ENCODE measurements at regions not wholly inside any gene's neighbourhood (a gene's known extent, or its start where the extent isn't known, plus 50 kb on each side); places are given as distances from the start of the nearest gene placed in this dataset.

GRCh38 chr21:22260274-22260673 is 1262.1 kb downstream of the NCAM2 start:
- H3K36me3 ChIP-seq (ENCODE audit: control insufficient read depth, insufficient read depth, low read length): no peaks in the 10 kb centered on the region
- no peak overlapping the region for H3K27ac ChIP-seq (ENCODE audit: low read depth, low read length)
- no peaks in the 10 kb centered on the region for H3K27me3 ChIP-seq (ENCODE audit: control insufficient read depth, insufficient read depth, low read length)
- H3K9me3 ChIP-seq (ENCODE audit: control insufficient read depth, insufficient read depth, low read length): no peaks in the 10 kb centered on the region
- H3K4me1 ChIP-seq (ENCODE audit: control insufficient read depth, insufficient read depth, low read length): no peaks in the 10 kb centered on the region
- no peak overlapping the region for H3K4me3 ChIP-seq (ENCODE audit: low read depth, low read length)
- H3K9ac ChIP-seq (ENCODE audit: low read depth, low read length): no peak overlapping the region

DNA sequence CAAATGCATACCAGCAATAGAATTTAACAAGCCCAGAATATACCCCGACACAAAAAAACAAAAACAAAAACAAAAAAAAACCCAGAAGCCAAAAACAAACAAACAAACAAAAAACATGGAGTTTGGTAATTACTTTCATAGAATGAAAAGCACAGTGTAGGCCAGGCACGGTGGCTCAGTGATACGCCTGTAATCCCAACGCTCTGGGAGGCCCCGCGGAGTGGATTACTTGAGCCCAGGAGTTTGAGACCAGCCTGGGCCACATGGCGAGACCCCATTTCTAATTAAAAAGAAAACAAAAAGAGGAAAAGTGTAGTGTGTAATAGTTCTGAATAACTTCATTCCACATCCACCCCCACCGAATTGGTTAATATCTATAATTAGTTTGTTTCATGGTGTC is 1265.7 kb downstream of the NCAM2 start:
- Histone ChIP-seq H3K36me3 (ENCODE audit: control insufficient read depth, insufficient read depth, low read length) (no peaks in the 10 kb centered on the region), H3K4me3 (ENCODE audit: low read depth, low read length) (no peak overlapping the region), H3K27ac (ENCODE audit: low read depth, low read length) (no peak overlapping the region), H3K4me1 (ENCODE audit: control insufficient read depth, insufficient read depth, low read length) (no peaks in the 10 kb centered on the region), H3K27me3 (ENCODE audit: control insufficient read depth, insufficient read depth, low read length) (no peaks in the 10 kb centered on the region), H3K9ac (ENCODE audit: low read depth, low read length) (no peak overlapping the region), H3K9me3 (ENCODE audit: control insufficient read depth, insufficient read depth, low read length) (no peaks in the 10 kb centered on the region)

DNA sequence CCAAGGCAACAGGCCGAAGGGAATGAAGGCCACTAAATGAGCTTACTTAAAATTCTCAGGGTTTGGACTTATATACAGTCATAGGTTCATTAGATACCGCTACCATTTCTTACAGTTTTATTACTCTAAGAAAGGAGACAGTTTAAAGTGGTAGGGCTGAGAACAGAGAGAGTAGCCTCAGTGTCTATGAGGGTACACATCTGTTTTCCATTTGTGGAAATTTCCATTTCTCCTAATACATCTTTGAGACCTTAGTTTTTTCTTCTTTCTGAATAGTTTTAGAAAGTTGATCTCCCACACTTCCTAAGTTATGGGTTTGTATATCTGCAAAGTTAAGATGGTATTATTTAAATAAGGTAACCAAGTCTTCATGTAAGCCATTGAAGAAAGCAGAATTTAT is 1279.1 kb downstream of the NCAM2 start:
- no peak overlapping the region for H3K27ac ChIP-seq (ENCODE audit: low read depth, low read length)
- H3K36me3 ChIP-seq (ENCODE audit: control insufficient read depth, insufficient read depth, low read length): no peaks in the 10 kb centered on the region
- no peak overlapping the region for H3K9ac ChIP-seq (ENCODE audit: low read depth, low read length)
- H3K27me3 ChIP-seq (ENCODE audit: control insufficient read depth, insufficient read depth, low read length): no peaks in the 10 kb centered on the region
- H3K9me3 ChIP-seq (ENCODE audit: control insufficient read depth, insufficient read depth, low read length): 0 out of 2 replicates have a peak, but pooled peaks cover 3% of the 10 kb centered on the region
- H3K4me1 ChIP-seq (ENCODE audit: control insufficient read depth, insufficient read depth, low read length): peaks cover 8% of the 10 kb centered on the region; the same call in 1 of the 2 replicates
- no peak overlapping the region for H3K4me3 ChIP-seq (ENCODE audit: low read depth, low read length)

DNA sequence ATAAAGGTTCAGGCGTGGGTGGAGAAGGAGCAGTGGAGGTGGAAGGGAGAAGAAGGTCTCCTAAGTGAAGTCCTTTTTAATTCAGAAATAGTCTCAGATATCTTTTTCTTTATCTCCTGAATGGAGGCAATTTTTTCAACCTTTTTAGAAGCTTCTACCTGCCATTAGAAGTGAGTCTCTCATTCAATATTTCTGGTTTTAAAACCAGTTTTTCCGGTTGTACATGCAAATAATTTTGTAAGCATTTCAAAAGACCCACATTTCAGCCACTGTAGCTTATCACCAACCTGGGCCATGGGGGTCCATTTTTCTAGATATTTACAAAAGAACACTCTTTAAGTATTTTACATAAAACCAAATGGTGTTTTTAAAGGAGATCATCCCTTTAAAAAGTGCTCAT is 1280.2 kb downstream of the NCAM2 start:
- H3K36me3 ChIP-seq (ENCODE audit: control insufficient read depth, insufficient read depth, low read length): no peaks in the 10 kb centered on the region
- 0 out of 2 replicates have a peak, but pooled peaks cover 3% of the 10 kb centered on the region for H3K9me3 ChIP-seq (ENCODE audit: control insufficient read depth, insufficient read depth, low read length)
- no peaks in the 10 kb centered on the region for H3K27me3 ChIP-seq (ENCODE audit: control insufficient read depth, insufficient read depth, low read length)
- no peak overlapping the region for H3K4me3 ChIP-seq (ENCODE audit: low read depth, low read length)
- peaks cover 8% of the 10 kb centered on the region; the same call in 1 of the 2 replicates for H3K4me1 ChIP-seq (ENCODE audit: control insufficient read depth, insufficient read depth, low read length)
- no peak overlapping the region for H3K9ac ChIP-seq (ENCODE audit: low read depth, low read length)
- H3K27ac ChIP-seq (ENCODE audit: low read depth, low read length): no peak overlapping the region

- peaks cover 8% of the 10 kb centered on the region; the same call in 1 of the 2 replicates for H3K4me1 ChIP-seq (ENCODE audit: control insufficient read depth, insufficient read depth, low read length)
- no peaks in the 10 kb centered on the region for H3K36me3 ChIP-seq (ENCODE audit: control insufficient read depth, insufficient read depth, low read length)
- H3K27ac ChIP-seq (ENCODE audit: low read depth, low read length): no peak overlapping the region
- no peaks in the 10 kb centered on the region for H3K27me3 ChIP-seq (ENCODE audit: control insufficient read depth, insufficient read depth, low read length)
- no peak overlapping the region for H3K9ac ChIP-seq (ENCODE audit: low read depth, low read length)
- H3K9me3 ChIP-seq (ENCODE audit: control insufficient read depth, insufficient read depth, low read length): 0 out of 2 replicates have a peak, but pooled peaks cover 3% of the 10 kb centered on the region
- H3K4me3 ChIP-seq (ENCODE audit: low read depth, low read length): no peak overlapping the region
Observed at GRCh38 chr21:22280851-22281250, 1282.6 kb downstream of the NCAM2 start.

DNA sequence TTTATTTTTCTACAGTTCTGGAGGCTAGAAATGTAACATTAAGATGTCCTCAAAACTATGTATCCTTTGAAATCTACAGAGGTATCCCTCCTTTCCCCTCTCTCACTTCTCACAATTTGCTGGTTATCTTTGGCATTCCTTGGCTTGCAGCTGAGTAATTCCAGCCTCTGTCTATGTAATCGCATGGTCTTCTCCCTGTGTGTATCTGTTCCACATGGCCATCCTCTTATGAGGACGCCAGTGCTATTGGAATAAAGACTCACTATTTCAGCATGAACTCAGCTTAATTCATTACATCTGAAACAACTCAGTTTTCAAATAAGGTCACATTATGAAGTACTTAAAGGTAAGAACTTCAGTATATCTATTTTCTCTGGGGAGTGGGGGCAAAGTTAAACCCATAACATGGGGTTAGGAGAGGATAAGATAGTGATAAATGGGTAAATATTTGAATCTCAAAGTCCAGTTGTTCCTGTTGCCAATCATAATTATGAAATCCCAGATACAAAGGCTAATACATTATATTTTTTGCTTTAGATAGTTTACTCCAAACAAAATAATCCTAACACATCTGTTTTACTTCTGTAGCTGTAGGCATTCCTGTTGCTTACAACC is 1290.8 kb downstream of the NCAM2 start:
- Histone ChIP-seq H3K27me3 (ENCODE audit: control insufficient read depth, insufficient read depth, low read length) (no peaks in the 10 kb centered on the region), H3K9me3 (ENCODE audit: control insufficient read depth, insufficient read depth, low read length) (peaks cover 9% of the 10 kb centered on the region), H3K27ac (ENCODE audit: low read depth, low read length) (no peak overlapping the region), H3K4me1 (ENCODE audit: control insufficient read depth, insufficient read depth, low read length) (no peaks in the 10 kb centered on the region), H3K36me3 (ENCODE audit: control insufficient read depth, insufficient read depth, low read length) (no peaks in the 10 kb centered on the region), H3K4me3 (ENCODE audit: low read depth, low read length) (no peak overlapping the region), H3K9ac (ENCODE audit: low read depth, low read length) (no peak overlapping the region)

GRCh38 chr21:22292144-22292543 is 1293.9 kb downstream of the NCAM2 start:
- Histone ChIP-seq H3K27me3 (ENCODE audit: control insufficient read depth, insufficient read depth, low read length) (no peaks in the 10 kb centered on the region), H3K4me3 (ENCODE audit: low read depth, low read length) (no peak overlapping the region), H3K27ac (ENCODE audit: low read depth, low read length) (no peak overlapping the region), H3K36me3 (ENCODE audit: control insufficient read depth, insufficient read depth, low read length) (no peaks in the 10 kb centered on the region), H3K9me3 (ENCODE audit: control insufficient read depth, insufficient read depth, low read length) (peaks cover 8% of the 10 kb centered on the region), H3K4me1 (ENCODE audit: control insufficient read depth, insufficient read depth, low read length) (no peaks in the 10 kb centered on the region), H3K9ac (ENCODE audit: low read depth, low read length) (no peak overlapping the region)

DNA sequence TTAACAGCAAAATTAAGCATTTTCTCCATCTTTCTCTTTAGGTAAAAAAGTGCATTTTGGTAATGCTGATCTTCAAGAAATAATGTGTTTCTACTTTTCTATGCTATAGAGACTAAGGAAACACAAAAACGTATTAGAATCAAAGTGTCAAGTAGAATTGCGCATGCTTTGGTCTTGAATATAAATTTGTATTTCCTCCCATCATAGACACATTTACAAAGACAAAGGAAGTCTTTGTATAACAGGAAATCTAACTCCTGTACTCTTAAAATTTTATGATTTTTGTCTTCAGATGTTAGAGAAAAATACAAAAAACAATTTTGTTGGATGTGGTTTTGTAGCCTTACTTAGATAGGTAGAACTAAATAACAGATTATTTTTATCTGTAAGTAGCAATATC is 1299.4 kb downstream of the NCAM2 start:
- Histone ChIP-seq H3K9ac (ENCODE audit: low read depth, low read length) (no peak overlapping the region), H3K36me3 (ENCODE audit: control insufficient read depth, insufficient read depth, low read length) (no peaks in the 10 kb centered on the region), H3K4me3 (ENCODE audit: low read depth, low read length) (no peak overlapping the region), H3K27ac (ENCODE audit: low read depth, low read length) (no peak overlapping the region), H3K27me3 (ENCODE audit: control insufficient read depth, insufficient read depth, low read length) (no peaks in the 10 kb centered on the region), H3K9me3 (ENCODE audit: control insufficient read depth, insufficient read depth, low read length) (no peaks in the 10 kb centered on the region), H3K4me1 (ENCODE audit: control insufficient read depth, insufficient read depth, low read length) (no peaks in the 10 kb centered on the region)

DNA sequence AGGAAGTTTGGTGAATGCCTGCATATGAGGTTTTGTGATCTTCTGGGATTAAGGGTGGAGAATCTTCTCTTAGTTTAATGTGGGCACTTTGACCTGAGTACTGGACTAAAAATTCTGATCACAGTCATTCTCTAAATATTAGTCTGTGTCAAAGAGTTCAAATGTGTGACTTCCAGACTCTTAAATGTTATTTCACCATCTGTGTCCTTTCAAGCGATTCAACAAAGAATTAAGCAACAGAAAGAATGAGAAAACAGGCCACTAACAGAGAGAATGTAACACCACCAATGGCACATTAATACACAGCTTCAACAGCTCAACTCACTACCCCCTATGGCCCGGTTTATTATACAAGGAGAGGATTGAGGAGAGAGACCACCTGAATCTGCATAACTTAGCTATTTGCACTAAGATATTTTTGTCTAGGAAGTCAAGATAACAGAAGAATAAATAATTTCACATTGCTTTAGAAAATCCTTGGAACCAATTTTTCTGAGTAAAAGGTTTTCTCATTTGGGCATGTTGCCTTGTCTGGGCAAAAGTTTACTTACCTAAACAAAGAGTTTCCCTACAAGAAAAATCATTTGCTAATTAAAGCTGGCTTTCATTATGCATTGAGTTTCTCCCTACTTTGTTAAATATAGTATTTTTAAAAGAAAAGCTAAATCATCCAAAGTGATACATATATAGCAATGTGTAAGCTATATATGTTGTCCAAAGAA is 1313.7 kb downstream of the NCAM2 start:
- H3K4me1 ChIP-seq (ENCODE audit: control insufficient read depth, insufficient read depth, low read length): peaks cover 3% of the 10 kb centered on the region; the same call in 1 of the 2 replicates

GRCh38 chr21:22314963-22315362 is 1316.8 kb downstream of the NCAM2 start:
- peaks cover 10% of the 10 kb centered on the region; the same call in 1 of the 2 replicates for H3K9me3 ChIP-seq (ENCODE audit: control insufficient read depth, insufficient read depth, low read length)
- H3K27ac ChIP-seq (ENCODE audit: low read depth, low read length): no peak overlapping the region

More for the DNA sequence above, 1313.7 kb downstream of the NCAM2 start:
- Histone ChIP-seq H3K27me3 (ENCODE audit: control insufficient read depth, insufficient read depth, low read length) (no peaks in the 10 kb centered on the region), H3K9me3 (ENCODE audit: control insufficient read depth, insufficient read depth, low read length) (peaks cover 10% of the 10 kb centered on the region; the same call in 1 of the 2 replicates), H3K4me3 (ENCODE audit: low read depth, low read length) (no peak overlapping the region), H3K27ac (ENCODE audit: low read depth, low read length) (no peak overlapping the region), H3K9ac (ENCODE audit: low read depth, low read length) (no peak overlapping the region), H3K36me3 (ENCODE audit: control insufficient read depth, insufficient read depth, low read length) (no peaks in the 10 kb centered on the region)

DNA sequence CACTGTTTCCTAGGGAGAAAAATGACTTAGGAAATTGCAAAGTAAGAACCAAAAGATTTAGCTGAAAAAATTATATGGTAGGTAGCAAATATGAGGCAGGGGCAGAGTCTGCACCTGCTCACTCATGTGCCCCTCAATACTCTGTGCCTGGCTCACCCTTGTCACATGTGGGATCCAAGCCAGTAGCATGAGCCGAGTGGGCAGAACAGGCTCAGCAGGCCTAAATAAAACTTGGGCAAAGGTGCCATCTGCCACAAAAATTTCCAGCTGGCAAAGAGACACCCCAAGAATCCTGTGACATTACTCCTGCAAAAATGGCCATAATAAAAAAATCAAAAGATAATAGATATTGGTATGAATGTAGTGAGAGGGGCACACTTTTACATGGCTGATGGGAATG is 1321.2 kb downstream of the NCAM2 start:
- Histone ChIP-seq H3K27me3 (ENCODE audit: control insufficient read depth, insufficient read depth, low read length) (no peaks in the 10 kb centered on the region), H3K4me3 (ENCODE audit: low read depth, low read length) (no peak overlapping the region), H3K9ac (ENCODE audit: low read depth, low read length) (no peak overlapping the region), H3K9me3 (ENCODE audit: control insufficient read depth, insufficient read depth, low read length) (no peaks in the 10 kb centered on the region), H3K36me3 (ENCODE audit: control insufficient read depth, insufficient read depth, low read length) (no peaks in the 10 kb centered on the region), H3K4me1 (ENCODE audit: control insufficient read depth, insufficient read depth, low read length) (peaks cover 3% of the 10 kb centered on the region; the same call in 1 of the 2 replicates), H3K27ac (ENCODE audit: low read depth, low read length) (no peak overlapping the region)

More at GRCh38 chr21:22314963-22315362, 1316.8 kb downstream of the NCAM2 start:
- no peak overlapping the region for H3K4me3 ChIP-seq (ENCODE audit: low read depth, low read length)
- no peak overlapping the region for H3K9ac ChIP-seq (ENCODE audit: low read depth, low read length)
- peaks cover 3% of the 10 kb centered on the region; the same call in 1 of the 2 replicates for H3K4me1 ChIP-seq (ENCODE audit: control insufficient read depth, insufficient read depth, low read length)
- no peaks in the 10 kb centered on the region for H3K27me3 ChIP-seq (ENCODE audit: control insufficient read depth, insufficient read depth, low read length)
- H3K36me3 ChIP-seq (ENCODE audit: control insufficient read depth, insufficient read depth, low read length): no peaks in the 10 kb centered on the region
